ENCODE measurements at regions not wholly inside any gene's neighbourhood (a gene's known extent, or its start where the extent isn't known, plus 50 kb on each side); places are given as distances from the start of the nearest gene placed in this dataset.
"Not testable (repeated sequence)": the region's sequence is repeated elsewhere in the genome, so short reads cannot be mapped to it uniquely, and the experiment has no call there.

DNA sequence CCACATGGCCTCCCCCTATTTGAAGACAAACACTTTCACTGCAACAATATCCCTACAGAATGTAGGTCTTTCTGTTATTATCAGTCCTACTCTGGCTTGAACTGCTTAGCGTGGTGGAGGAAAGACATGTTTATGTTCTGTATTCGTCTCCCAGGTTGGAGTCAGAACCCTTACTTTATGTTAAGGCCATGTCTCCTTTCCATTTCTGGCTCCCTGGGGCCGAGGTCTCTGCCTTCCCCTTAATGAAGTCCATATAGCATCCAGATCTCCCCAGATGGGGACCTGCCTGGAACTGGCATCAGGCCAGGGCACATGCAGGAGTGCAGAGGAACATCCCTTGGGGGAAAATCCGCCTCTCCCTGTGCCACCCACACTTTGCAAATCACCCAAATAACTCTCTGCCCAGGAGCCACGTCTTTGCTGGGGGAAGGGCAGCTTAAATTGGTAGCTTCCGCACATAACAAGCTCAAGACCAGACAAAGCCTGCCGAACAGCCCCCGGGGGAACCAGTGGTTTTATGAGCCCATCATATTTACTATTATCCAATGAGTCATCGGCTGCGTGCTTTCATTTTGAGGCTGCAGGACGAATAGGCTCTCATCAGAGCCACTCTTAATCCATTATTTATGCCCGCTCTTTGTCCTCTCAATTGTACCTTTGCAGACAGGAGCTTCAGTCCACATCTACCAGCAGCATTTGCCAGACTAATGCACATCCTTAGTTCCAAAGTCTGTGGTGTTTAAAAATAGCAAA, 237.0 kb downstream of the UACA start:
- peak; percentile 40 for FAIRE-seq
- peak; percentile 94 for DNase-seq (ENCODE audit: low spot score)

DNA sequence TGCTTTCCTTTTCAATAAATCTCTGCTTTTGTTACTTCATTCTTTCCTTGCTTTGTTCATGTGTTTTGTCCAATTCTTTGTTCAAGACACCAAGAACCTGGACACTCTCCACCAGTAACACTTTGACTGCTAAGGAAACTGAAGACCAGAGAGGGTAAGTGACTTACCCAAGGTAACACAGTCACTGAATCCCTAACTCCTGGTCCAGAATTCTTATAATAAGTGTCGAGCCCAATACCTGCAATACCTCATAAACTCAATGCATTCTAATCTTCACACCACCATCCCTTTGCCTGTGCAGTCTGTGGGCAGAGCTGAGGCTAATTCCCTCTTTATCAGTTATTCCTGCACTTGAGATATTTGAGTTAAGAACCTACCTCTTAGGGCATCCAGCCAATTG, 237.8 kb downstream of the UACA start:
- no peak for DNase-seq (ENCODE audit: low spot score)
- no peak for FAIRE-seq

DNA sequence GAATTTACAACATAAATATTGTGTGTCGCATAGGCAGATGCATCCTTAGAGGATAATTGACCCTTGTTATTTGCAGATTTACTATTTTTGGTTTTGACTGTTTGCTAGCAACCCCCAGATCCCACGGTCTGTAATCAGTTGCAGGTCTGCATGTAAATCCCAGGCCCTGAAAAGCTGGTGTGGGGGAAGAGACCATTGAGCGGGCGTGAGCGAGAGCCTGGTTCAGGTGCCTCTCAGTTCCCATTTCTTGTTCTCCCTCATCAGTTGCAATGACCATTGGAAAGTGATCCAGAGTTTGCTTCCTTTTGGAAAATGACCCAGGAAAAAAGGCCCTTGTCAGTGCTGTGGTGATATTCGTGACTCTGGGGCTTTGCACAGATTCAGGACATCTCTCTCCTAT, 238.9 kb downstream of the UACA start:
- FAIRE-seq (no peak), DNase-seq (ENCODE audit: low spot score) (no peak)

DNA sequence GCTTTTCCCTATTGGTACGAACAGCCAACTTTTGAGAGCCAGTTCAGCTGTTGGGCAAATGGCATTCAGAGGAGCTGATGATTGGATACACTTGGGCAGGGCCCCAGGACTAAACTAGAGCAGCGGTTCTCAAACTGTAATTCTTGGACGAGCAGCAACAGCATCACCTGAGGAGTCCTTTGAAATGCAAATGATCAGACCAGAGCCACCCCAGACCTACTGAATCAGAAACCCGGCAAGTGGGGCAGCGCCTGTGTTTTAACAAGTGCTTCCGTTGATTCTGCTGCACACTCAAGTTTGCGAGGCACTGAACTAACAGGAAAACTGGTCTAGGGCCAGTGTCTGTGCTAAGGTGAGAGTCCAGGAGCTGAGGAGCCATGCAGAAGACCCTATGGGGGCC, 239.7 kb downstream of the UACA start:
- DNase-seq (ENCODE audit: low spot score): no peak
- FAIRE-seq: no peak

DNA sequence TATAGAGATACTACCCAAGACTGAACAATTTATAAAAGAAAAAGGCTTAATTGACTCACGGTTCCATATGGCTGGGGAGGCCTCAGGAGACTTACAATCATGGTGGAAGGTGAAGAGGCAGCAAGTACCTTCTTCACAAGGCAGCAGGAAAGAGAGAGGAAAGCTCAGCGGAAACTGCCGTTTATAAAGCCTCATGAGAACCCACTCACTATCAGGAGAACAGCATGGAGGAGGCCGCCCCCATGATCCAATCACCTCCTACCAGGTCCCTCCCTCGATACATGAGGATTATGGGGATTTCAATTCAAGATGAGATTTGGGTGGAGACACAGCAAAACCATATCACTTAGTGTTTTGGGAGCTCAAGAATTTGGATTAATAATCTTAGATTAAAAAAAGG, 240.2 kb downstream of the UACA start:
- DNase-seq (ENCODE audit: low spot score): no peak
- no peak for FAIRE-seq

DNA sequence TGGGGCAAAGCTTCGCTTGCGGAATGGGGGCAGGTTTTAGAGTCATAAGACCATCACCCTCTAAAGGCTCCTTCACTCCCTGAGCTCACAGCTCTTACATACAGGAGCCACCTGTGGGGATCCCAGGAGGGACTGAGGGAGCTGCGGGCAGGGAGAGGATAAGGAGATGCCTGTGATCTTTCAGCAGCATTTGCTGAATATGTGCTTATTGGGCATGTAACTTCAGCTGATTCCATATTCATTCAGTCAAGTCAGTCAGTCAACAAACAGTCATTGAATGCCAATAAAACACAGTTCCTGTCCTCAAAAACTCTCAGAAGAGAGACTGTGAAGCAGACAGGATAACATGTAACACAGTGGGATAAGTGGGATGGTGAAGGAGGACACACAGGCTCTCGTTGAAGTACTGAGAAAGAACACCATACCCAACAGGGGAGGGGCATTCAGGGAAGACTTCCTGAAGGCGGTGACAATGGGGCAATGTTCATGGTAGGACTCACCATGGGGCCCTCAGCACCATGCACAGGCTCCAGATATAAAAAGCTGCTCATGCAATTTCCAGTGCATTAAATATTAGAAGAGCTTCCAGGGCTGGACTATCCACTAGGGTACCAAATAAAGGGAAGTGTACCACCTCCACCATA, 240.9 kb downstream of the UACA start:
- DNase-seq (ENCODE audit: low spot score) (no peak), FAIRE-seq (no peak)

DNA sequence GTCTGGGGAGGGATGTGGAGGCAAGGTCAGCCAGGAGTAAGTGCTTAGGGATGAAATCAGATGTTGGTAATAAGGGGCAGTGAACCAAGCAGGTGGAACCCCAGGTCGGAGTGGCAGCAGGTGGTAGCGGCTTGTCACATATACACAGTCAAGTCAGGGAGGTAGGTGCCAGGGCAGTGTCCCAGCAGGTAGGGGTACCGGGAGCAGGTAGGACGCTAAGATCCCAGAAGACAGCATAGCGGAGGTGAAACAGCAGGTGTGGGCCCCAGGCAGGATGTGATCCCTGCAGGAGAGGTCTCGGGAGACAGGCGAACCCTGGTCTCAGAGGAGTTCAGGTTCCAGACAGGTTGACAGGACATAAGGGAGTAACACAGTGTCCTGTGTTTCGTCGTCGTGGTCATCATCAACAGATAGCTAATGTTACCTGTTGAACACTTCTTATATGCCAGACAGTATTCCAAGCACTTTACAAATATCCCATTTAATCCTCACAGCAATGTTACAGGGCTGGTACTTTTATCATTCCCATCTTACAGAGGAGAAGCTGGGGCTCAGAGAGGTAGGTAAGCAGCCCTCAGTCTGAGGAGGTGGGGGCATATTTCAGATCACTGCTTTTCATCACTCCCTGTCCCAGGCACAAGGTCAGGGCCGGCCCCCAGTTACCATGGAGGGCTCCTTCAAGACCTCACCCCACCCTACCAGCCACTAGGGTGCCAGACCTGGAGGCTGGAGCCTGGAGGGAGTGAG, 241.6 kb downstream of the UACA start:
- peak; percentile 81 for FAIRE-seq

DNA sequence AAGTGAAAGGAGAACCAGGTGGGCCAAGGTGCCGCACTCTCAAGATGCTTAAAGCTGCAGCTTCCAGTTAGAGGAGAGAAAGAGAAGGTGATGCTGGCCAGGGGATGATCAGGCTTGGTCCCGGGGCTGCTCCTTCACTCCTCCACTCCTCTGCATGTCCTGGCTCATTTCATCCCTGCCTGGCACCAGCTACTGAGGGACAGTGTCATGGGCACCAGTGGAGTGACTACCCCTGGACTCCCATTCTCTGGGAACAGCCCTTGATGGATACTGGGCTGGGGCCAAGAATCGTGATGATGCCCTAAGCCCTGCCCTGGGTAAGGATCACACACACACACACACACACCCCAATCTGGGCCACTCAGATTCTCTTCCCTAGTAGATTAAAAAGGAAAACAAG, 243.7 kb downstream of the UACA start:
- FAIRE-seq: no peak
- DNase-seq (ENCODE audit: low spot score): no peak

More for the DNA sequence above, 241.6 kb downstream of the UACA start:
- DNase-seq (ENCODE audit: low spot score): no peak

DNA sequence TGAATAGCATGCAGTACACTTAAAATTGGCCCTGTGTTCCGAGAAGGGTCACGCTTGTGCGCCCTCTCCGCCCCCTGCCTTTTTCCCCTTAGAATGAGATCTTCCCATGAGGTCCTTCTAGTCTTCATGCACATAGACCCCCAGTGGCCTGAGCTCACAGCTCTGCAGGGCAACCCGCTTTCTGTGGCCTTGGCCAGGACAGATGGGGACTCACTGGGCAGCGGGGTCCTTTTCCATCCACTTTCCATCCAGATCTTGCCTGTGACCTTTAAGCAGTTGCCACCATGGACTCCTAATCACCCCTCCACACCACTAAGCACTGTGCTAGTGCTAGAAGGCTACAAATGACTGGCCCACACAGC, 244.4 kb downstream of the UACA start:
- FAIRE-seq (no peak), DNase-seq (ENCODE audit: low spot score) (no peak)

DNA sequence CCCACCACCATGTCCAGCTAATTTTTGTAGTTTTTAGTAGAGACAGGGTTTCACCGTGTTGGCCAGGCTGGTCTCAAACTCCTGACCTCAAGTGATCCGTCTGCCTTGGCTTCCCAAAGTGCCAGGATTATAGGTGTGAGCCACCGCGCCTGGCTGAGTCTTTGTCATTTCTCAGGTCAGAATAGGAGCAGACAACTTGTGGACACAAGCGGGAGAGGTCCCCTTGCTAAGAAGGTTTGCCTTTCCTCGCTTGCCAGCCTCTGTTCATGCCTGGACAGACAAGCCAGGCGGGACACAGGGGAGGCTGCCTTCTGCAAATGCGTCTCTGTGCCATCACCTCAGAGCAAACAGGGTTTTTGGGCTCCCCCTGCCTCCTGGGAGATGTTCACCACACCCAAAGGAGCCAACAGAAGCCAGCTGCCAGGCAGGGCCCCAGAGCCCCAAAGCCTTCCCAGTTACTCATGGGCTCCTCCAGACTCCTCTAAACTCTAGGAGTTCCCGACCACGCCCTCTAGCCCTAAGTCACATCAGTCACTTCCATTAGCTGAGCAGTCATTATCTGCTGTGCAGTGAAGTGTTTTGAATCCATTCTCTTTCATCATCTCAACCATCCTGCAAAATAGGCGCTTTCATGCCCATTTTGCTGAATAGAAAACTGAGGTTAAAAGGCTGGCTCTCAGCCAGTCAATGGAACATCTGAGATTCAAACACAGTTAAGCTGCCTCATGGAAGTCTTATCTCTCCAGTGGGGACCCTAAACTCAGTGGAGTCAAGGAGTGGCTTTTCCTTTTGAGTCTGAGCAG, 245.0 kb downstream of the UACA start:
- no peak for DNase-seq (ENCODE audit: low spot score)
- FAIRE-seq: peak; percentile 20

DNA sequence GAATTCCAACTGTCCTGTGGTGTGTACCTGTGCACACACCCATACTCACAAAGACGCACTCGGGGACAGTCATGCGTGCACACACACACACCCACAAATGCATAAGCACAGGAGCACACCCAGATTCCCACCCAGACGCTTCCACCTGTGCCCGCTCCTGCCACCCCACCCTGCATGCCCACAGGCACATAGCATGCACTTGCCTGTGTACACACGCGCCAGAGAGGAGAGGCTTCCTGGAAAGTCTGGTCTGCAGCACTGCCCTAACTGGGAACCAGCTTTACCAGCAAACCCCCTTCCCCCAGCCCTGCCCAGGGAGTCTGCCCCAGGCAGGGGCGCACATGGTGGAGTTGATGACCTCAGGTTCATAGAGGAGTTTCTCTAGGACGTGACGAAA, 246.2 kb downstream of the UACA start:
- DNase-seq (ENCODE audit: low spot score): no peak
- FAIRE-seq: peak; percentile 76

DNA sequence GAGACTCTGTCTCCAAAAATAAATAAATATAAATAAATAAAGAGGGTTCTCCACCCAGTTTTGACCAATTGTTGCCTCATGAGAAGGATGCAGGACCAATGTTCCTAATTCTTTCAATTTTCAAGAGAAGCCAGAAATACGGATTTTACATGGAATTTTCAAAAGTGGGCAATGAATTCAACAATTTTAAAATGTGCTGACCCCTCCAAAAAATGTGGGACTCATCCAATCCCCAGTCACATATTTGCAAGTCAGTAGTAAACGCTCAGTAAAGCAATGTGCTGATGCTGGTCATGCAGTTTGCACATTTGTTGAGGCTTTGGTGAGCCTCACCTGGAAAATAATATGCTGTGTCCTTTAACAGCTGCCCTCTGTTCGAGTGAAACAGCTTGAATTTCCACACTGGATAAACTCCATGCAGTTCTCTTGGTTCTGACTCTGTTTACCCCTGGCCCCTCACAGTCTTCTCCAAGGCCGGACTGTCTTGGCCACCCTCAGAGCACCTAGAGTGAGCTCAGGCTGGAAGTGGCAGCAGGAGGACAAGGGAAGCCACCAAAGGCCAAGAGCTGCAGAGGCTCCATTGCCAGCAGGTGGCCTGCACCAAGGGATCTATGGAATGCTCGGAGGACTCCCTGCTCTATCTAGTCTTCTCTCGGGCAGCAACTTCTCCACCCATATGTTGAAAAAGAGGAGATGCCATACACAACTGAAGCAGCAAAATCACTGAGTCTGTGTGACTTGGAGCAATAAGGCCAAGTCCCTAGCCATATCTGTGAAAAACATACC, 246.8 kb downstream of the UACA start:
- no peak for FAIRE-seq
- DNase-seq (ENCODE audit: low spot score): no peak

DNA sequence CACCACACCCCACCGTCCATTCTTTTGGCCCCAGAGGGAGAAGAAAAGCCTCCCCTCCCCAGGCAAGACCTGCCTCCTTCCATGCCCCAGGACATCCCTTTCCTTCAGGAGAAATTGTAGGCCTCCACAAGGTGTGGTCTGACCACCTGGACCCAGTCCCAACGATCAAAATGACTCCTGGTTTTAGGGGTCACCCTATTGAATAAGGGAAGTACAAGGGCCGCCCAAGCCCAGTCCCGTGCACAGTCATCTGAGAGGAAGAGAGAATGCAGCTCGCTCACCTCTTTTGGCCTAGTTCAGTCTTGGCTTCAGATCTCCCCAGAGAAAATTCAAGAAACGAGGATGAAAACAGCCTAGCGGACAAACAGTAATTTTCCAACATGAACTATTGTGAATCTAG, 249.1 kb downstream of the UACA start:
- FAIRE-seq (no peak), DNase-seq (ENCODE audit: low spot score) (no peak)

DNA sequence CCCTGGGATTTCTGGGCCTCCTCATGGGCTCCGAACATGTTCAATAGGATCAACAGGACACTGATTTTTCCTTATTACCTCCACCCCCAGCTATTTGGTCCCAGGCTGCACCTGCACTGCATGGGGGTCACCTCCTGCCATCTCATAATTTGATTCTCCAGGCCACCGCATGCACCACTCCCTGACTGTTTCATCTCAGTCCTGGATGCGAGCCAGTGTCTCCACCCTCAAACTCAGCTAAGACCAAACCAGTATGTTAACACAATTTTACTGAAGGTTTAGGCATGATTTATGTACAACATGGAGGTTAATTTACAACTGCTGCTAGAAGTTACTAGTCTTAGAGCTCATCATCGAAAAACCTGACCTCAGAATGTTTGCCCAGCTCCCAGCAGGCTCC, 249.5 kb downstream of the UACA start:
- peak; percentile 17 for FAIRE-seq
- no peak for DNase-seq (ENCODE audit: low spot score)

DNA sequence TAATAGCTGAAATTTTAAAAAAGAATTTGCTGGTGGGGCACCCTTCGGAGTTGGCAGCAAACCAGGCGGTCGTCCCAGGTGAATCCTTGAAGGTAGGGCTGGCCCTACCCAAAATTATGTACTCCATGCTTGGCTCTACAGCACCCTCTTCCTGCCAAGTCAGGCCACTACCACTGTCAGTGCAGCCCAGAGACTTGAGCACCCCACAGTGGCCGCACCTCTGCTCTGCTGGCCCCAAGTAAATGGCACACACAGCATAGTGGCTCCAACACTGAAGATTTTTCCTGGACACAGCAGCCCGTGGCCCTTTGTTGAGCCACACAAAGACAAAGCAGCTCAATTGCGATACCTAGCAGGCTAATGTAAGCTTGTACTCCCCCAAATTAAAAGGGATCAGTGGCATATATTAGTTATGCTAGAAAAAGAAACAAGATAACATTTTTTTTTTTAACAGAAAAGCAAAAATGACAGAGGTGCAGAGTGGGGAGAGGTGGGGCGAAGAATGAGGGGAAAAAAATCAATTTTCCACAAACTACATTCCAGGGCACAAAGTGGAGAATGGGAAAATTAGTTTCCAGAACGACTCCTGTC, 250.5 kb downstream of the UACA start:
- peak; percentile 58 for DNase-seq (ENCODE audit: low spot score)
- FAIRE-seq: peak; percentile 52

DNA sequence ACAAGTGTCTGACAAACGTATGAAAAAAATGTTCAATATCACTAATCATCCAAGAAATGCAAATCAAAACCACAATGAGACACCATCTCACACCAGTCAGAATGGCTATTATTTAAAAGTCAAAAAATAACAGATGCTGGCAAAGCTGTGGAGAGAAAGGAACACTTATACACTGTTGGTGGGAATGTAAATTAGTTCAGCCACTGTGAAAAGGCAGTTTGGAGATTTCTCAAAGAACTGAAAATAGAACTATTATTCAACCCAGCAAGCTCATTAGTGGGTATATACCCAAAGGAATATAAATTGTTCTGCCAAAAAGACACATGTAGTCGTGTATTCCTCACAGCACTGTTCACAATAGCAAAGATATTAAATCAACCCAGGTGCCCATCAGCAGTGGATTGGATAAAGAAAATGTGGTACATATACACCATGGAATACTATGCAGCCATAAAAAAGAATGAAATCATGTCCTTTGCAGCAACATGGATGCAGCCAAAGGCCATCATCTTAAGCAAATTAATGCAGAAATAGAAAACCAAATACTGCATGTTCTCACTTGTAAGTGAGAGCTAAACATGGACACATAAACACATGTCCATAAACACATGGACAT, 251.3 kb downstream of the UACA start:
- not testable (repeated sequence) for FAIRE-seq

DNA sequence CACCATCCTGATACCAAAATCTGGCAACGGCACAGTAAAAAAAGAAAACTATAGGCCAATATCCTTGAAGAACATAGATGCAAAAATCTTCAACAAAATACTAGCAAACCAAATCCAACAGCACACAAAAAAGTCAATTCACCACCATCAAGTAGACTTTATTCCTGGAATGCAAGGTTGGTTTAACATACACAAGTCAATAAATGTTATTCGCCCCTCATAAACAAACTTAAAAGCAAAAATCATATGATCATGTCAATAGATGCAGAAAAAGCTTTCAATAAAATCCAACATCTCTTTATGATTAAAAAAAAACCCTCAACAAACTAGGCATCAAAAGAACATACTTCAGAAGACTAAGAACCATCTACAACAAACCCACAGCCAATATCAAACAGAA, 252.9 kb downstream of the UACA start:
- FAIRE-seq: no peak
- DNase-seq (ENCODE audit: low spot score): no peak

More for the DNA sequence above, 251.3 kb downstream of the UACA start:
- not testable (repeated sequence) for DNase-seq (ENCODE audit: low spot score)

DNA sequence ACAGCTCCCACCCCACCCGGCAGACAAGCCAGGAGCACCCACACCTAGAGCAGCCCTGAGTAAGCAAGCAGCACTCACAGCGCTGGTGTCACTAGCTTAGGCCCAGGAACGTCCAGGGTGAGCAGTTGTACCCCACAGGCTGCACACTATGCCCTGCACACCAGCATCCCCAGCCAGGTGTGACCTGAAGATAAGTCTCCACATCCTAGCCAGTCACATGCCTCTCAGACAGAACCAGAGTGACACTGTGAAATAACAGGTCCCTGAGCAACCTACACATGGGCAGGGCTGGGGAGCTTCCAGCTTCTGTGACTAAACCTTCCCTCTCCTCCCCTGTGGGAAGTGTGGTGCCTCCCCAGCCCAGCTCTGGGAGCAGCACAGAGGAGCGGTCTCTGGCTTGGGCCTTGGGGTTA, 253.6 kb downstream of the UACA start:
- FAIRE-seq: peak; percentile 37
- DNase-seq (ENCODE audit: low spot score): no peak

DNA sequence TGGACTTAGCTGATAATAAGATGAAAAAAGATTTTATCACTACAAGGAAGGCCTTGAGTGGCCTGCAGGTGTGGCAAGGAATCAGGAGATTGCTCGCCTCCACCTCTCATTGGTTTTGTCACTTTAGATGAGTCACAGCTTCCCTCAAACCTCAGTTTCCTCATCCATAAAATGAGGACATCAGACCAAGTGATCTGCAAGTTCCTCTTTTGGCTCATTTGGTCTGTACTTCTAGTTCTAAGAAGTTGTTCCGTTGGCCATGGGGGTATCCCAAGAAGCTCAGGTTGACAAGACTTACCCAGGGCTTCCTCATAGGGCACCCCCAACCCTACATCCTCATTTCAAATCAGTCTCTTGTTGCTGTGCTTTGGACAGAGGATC, 254.1 kb downstream of the UACA start:
- no peak for FAIRE-seq
- no peak for DNase-seq (ENCODE audit: low spot score)
